ENCODE measurements at regions not wholly inside any gene's neighbourhood (a gene's known extent, or its start where the extent isn't known, plus 50 kb on each side); places are given as distances from the start of the nearest gene placed in this dataset.

DNA sequence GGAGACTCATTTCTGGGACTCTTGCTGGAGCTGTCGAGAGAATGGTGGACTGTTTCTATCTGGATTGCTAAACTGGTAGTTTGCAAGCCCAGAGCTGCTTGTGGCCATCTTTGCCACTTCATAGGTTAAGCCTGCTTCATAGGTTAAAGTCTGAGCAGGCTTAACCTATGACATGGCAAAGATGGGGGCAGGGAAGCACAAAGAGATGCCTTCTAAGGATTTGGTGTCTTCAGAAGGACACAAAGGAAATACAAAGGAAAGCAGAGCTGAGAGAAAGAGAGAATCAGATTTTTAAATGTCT lies 78.4 kb upstream of the MAX start:
- no peaks in the 10 kb centered on the region for H3K27me3 ChIP-seq
- H3K9me3 ChIP-seq, result no peaks in the 10 kb centered on the region
- peaks cover 31% of the 10 kb centered on the region for H3K4me1 ChIP-seq
- intact Hi-C loops (cut with DNase I), result no loop called here
- ATAC-seq (no peak), DNase-seq (no peak)
- H3K4me3 ChIP-seq, result no peak overlapping the region
- H3K36me3 ChIP-seq (replicated peaks in 1 of 2; ENCODE audit: insufficient read depth in 1 of 2, low read depth in 2 of 2), result no peaks in the 10 kb centered on the region
- peak overlapping the region; percentile 44 to 78 (median 70) for H3K27ac ChIP-seq
- TF ChIP-seq POLR2A (IDR thresholded peaks at IDR 0.05), result peak in 1 of 3 donors; percentile 5
- TF ChIP-seq, protein P1, sequence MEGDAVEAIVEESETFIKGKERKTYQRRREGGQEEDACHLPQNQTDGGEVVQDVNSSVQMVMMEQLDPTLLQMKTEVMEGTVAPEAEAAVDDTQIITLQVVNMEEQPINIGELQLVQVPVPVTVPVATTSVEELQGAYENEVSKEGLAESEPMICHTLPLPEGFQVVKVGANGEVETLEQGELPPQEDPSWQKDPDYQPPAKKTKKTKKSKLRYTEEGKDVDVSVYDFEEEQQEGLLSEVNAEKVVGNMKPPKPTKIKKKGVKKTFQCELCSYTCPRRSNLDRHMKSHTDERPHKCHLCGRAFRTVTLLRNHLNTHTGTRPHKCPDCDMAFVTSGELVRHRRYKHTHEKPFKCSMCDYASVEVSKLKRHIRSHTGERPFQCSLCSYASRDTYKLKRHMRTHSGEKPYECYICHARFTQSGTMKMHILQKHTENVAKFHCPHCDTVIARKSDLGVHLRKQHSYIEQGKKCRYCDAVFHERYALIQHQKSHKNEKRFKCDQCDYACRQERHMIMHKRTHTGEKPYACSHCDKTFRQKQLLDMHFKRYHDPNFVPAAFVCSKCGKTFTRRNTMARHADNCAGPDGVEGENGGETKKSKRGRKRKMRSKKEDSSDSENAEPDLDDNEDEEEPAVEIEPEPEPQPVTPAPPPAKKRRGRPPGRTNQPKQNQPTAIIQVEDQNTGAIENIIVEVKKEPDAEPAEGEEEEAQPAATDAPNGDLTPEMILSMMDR (IDR thresholded peaks at IDR 0.05), result no peak
- WGBS, 2 donors, result 33% methylated on average over 1 of the region's 1 CpG; no CpG with 5 or more reads in 1 of the 2 donors

DNA sequence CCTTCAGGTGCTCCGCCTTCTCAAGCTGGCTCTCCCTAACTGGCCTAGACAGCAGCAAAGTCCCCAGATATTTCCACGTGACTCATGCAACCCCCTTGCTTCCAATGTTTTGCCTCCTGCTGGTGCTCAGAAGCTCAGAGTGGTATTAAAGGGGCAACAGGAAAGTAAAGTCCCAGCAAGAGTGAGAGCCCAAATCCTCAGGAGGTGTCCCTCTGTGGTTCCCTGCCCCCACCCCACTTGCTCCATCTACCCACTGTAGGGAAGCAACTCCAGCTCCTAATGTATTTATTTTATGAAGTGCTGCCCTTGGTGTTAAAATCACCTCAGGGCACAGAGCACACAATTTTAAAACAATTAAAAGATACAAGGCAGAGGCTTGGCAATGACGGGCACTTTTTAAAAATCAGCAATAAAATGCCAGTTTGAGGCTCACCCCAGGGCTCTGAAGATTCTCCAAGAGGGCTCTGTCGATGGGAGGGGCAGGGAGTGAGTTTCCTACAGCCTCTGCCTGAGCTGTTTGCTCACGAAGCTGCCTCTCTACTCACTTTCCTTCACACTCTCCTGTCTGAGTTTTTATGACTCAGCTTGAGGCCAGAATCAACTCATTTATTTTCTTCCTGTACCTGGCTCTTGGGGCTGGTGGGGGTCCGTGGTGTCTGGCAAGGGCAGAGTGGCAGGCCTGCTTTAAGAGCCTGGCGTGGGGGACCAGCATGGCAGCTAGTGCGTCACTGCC lies 81.9 kb upstream of the MAX start:
- no peaks in the 10 kb centered on the region for H3K9me3 ChIP-seq
- H3K4me3 ChIP-seq, result no peak overlapping the region
- TF ChIP-seq, protein P1 (IDR thresholded peaks at IDR 0.05), result no peak
- TF ChIP-seq POLR2A (IDR thresholded peaks at IDR 0.05), result no peak
- ATAC-seq, result no peak
- peaks cover 37% of the 10 kb centered on the region for H3K4me1 ChIP-seq
- 76 to 78% methylated on average over 8 of the region's 8 CpGs for WGBS, 2 donors
- DNase-seq, result no peak
- H3K27ac ChIP-seq, result no peak overlapping the region
- no peaks in the 10 kb centered on the region for H3K36me3 ChIP-seq (replicated peaks in 1 of 2; ENCODE audit: insufficient read depth in 1 of 2, low read depth in 2 of 2)
- H3K27me3 ChIP-seq, result no peaks in the 10 kb centered on the region
- intact Hi-C loops (cut with DNase I), result no loop called here

DNA sequence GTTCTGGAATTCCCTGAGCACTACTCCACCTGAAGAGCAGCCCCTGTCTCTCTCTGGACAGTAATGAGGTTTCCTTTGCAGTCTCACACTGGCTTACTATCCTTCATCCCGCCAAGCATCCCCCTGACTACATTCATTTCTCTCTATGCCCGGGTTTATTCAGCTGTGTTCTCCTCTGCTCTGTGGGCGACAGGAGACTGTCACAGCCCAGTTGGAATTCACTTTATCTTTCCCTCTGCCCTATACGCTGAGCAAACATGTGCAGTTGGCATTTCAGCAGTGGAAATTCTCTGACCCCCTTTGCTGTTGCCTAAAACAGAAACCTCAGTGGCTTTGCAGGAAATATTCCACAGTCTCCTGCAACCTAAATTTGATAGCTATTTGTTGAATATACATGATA lies 83.5 kb upstream of the MAX start:
- no peaks in the 10 kb centered on the region for H3K27me3 ChIP-seq
- no peak for TF ChIP-seq POLR2A (IDR thresholded peaks at IDR 0.05)
- TF ChIP-seq, protein P1 (IDR thresholded peaks at IDR 0.05), result no peak
- peaks cover 21% of the 10 kb centered on the region for H3K4me1 ChIP-seq
- DNase-seq (no peak), ATAC-seq (no peak)
- no peaks in the 10 kb centered on the region for H3K36me3 ChIP-seq (replicated peaks in 1 of 2; ENCODE audit: insufficient read depth in 1 of 2, low read depth in 2 of 2)
- H3K9me3 ChIP-seq, result no peaks in the 10 kb centered on the region
- no peak overlapping the region for H3K4me3 ChIP-seq
- no peak overlapping the region for H3K27ac ChIP-seq
- WGBS, 2 donors, result 20 to 23% methylated on average over 4 of the region's 4 CpGs
- intact Hi-C loops (cut with DNase I), result no loop called here

DNA sequence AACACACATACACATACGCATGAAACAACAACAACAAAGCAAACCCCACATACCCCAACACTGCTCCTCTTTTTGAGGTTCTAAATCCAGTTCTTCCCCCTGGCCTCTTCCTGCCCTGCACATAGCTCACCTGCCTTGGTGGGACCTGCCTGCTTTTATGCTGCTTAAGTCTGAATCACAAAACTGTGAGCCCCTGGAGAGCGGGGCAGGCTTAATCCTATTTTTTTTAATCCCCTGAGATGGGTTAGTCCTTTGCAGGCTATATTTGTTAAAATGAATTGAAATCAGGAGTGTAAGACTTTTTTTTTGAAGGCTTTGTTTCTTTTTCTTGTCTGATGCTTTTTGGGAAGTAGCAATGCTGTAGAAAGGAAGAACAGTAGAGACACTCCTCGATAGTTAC lies 84.6 kb upstream of the MAX start:
- no peaks in the 10 kb centered on the region for H3K27me3 ChIP-seq
- no peaks in the 10 kb centered on the region for H3K9me3 ChIP-seq
- no peak overlapping the region for H3K4me3 ChIP-seq
- no peak overlapping the region for H3K27ac ChIP-seq
- WGBS, 2 donors, result 83 to 95% methylated on average over 3 of the region's 3 CpGs
- H3K36me3 ChIP-seq (replicated peaks in 1 of 2; ENCODE audit: insufficient read depth in 1 of 2, low read depth in 2 of 2), result no peaks in the 10 kb centered on the region
- no peak for DNase-seq
- intact Hi-C loops (cut with DNase I), result no loop called here
- H3K4me1 ChIP-seq, result peaks cover 13% of the 10 kb centered on the region
- TF ChIP-seq, protein P1 (IDR thresholded peaks at IDR 0.05), result no peak
- no peak for TF ChIP-seq POLR2A (IDR thresholded peaks at IDR 0.05)
- no peak for ATAC-seq

DNA sequence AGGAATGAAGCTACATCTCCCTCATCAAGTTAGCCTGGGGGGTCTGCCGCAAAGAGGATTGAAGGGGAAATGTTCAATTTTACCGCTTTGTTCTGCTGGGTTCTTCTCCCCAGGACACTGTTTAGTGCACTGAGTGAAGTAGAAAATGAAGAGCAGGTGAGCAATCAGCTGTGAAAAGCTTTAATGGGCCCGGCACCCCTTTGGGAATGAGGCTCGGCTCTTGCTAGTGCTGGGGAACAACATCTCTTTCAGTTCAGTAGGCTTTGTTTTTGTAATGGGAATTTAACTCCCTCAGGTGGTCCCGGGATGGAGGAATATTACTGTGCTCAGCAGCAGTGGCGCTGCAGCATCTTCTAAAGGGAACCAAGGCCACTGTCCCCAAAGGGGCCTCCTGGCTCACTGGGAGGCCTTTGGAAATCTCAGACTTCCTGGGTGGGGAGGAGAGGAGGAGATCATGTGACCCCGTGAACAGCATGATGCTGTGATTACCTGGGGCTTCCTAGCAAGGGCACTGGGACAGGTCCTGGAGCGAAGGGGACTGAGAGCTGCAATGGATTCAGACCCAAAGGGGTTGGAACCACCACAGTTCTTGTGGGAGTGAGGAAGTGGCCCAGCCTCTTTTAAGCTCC lies 85.2 kb upstream of the MAX start:
- no peak overlapping the region for H3K4me3 ChIP-seq
- H3K27ac ChIP-seq, result no peak overlapping the region
- H3K9me3 ChIP-seq, result no peaks in the 10 kb centered on the region
- no peak for TF ChIP-seq POLR2A (IDR thresholded peaks at IDR 0.05)
- TF ChIP-seq, protein P1 (IDR thresholded peaks at IDR 0.05), result no peak
- no peak for DNase-seq
- no peaks in the 10 kb centered on the region for H3K36me3 ChIP-seq (replicated peaks in 1 of 2; ENCODE audit: insufficient read depth in 1 of 2, low read depth in 2 of 2)
- 79 to 88% methylated on average over 7 to 8 of the region's 8 CpGs for WGBS, 2 donors
- H3K27me3 ChIP-seq, result no peaks in the 10 kb centered on the region
- no peak for ATAC-seq
- intact Hi-C loops (cut with DNase I), result no loop called here
- peaks cover 13% of the 10 kb centered on the region for H3K4me1 ChIP-seq

Data from body of pancreas (tissue), 4 donors.